ENCODE measurements at regions not wholly inside any gene's neighbourhood (a gene's known extent, or its start where the extent isn't known, plus 50 kb on each side); places are given as distances from the start of the nearest gene placed in this dataset.

GRCh38 chr2:128639120-128639477 lies 320.4 kb upstream of the HS6ST1 start:
- DNase-seq (no peak), ATAC-seq (no peak)
- intact Hi-C loops (cut with DNase I; ENCODE audit: low total_unique reads) (no loop called here), in situ Hi-C loops (cut with MboI; ENCODE audit: low sequenced_read_pairs in 4 of 4) (no loop called here)
- Histone ChIP-seq H3K4me1 (no peaks in the 10 kb centered on the region), H3K36me3 (no peaks in the 10 kb centered on the region), H3K27ac (no peak overlapping the region), H3K27me3 (no peaks in the 10 kb centered on the region), H3K4me3 (no peak overlapping the region), H3K9me3 (no peaks in the 10 kb centered on the region)
- TF ChIP-seq, protein P1, sequence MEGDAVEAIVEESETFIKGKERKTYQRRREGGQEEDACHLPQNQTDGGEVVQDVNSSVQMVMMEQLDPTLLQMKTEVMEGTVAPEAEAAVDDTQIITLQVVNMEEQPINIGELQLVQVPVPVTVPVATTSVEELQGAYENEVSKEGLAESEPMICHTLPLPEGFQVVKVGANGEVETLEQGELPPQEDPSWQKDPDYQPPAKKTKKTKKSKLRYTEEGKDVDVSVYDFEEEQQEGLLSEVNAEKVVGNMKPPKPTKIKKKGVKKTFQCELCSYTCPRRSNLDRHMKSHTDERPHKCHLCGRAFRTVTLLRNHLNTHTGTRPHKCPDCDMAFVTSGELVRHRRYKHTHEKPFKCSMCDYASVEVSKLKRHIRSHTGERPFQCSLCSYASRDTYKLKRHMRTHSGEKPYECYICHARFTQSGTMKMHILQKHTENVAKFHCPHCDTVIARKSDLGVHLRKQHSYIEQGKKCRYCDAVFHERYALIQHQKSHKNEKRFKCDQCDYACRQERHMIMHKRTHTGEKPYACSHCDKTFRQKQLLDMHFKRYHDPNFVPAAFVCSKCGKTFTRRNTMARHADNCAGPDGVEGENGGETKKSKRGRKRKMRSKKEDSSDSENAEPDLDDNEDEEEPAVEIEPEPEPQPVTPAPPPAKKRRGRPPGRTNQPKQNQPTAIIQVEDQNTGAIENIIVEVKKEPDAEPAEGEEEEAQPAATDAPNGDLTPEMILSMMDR (IDR thresholded peaks at IDR 0.05 in 4 of 5, conservative IDR thresholded peaks at IDR 0.05 in 1 of 5) = no peak
- TF ChIP-seq POLR2A (IDR thresholded peaks at IDR 0.05) = no peak

GRCh38 chr2:128639693-128640092 lies 321.0 kb upstream of the HS6ST1 start:
- intact Hi-C loops (cut with DNase I; ENCODE audit: low total_unique reads) (no loop called here), in situ Hi-C loops (cut with MboI; ENCODE audit: low sequenced_read_pairs in 4 of 4) (no loop called here)
- no peak for ATAC-seq
- H3K4me3 ChIP-seq = no peak overlapping the region
- no peak for DNase-seq
- H3K36me3 ChIP-seq = no peaks in the 10 kb centered on the region
- no peak overlapping the region for H3K27ac ChIP-seq
- no peaks in the 10 kb centered on the region for H3K9me3 ChIP-seq
- TF ChIP-seq, protein P1 (IDR thresholded peaks at IDR 0.05 in 4 of 5, conservative IDR thresholded peaks at IDR 0.05 in 1 of 5) = no peak
- no peak for TF ChIP-seq POLR2A (IDR thresholded peaks at IDR 0.05)
- no peaks in the 10 kb centered on the region for H3K4me1 ChIP-seq
- H3K27me3 ChIP-seq = no peaks in the 10 kb centered on the region

GRCh38 chr2:128640166-128640844 lies 321.6 kb upstream of the HS6ST1 start:
- ATAC-seq (no peak), DNase-seq (no peak)
- H3K27me3 ChIP-seq = no peaks in the 10 kb centered on the region
- no peaks in the 10 kb centered on the region for H3K9me3 ChIP-seq
- TF ChIP-seq POLR2A (IDR thresholded peaks at IDR 0.05) = no peak
- TF ChIP-seq, protein P1 (IDR thresholded peaks at IDR 0.05 in 4 of 5, conservative IDR thresholded peaks at IDR 0.05 in 1 of 5) = no peak
- intact Hi-C loops (cut with DNase I; ENCODE audit: low total_unique reads) = no loop called here
- no peaks in the 10 kb centered on the region for H3K4me1 ChIP-seq
- no peak overlapping the region for H3K4me3 ChIP-seq
- H3K27ac ChIP-seq = no peak overlapping the region
- in situ Hi-C loops (cut with MboI; ENCODE audit: low sequenced_read_pairs in 4 of 4) = no loop called here
- H3K36me3 ChIP-seq = no peaks in the 10 kb centered on the region

- TF ChIP-seq, protein P1 (IDR thresholded peaks at IDR 0.05 in 4 of 5, conservative IDR thresholded peaks at IDR 0.05 in 1 of 5) = no peak
- TF ChIP-seq POLR2A (IDR thresholded peaks at IDR 0.05) = no peak
- no peaks in the 10 kb centered on the region for H3K27me3 ChIP-seq
- no peaks in the 10 kb centered on the region for H3K4me1 ChIP-seq
- DNase-seq (no peak), ATAC-seq (no peak)
- no peak overlapping the region for H3K4me3 ChIP-seq
- intact Hi-C loops (cut with DNase I; ENCODE audit: low total_unique reads) (no loop called here), in situ Hi-C loops (cut with MboI; ENCODE audit: low sequenced_read_pairs in 4 of 4) (no loop called here)
- H3K27ac ChIP-seq = no peak overlapping the region
- H3K36me3 ChIP-seq = no peaks in the 10 kb centered on the region
- H3K9me3 ChIP-seq = no peaks in the 10 kb centered on the region
Measured at GRCh38 chr2:128640845-128641360, 322.2 kb upstream of the HS6ST1 start.
